Coronary artery (tissue), 2 donors: ENCODE measurements at regions not wholly inside any gene's neighbourhood (a gene's known extent, or its start where the extent isn't known, plus 50 kb on each side); places are given as distances from the start of the nearest gene placed in this dataset.
"Not testable (repeated sequence)": the region's sequence is repeated elsewhere in the genome, so short reads cannot be mapped to it uniquely, and the experiment has no call there.

ENCODE experiments used
- DNase-seq: peaks from one replicate; pipeline ENCODE4 v3.0.0-alpha.2; 2017; ENCODE audit warnings: low spot score
- H3K27ac ChIP-seq, 2 donors: fragments of 200-600 bp; sonication (generic); one replicate each; pipeline ENCODE4 v1.5.1; 2016 to 2019
- H3K4me3 ChIP-seq: fragments of 200-600 bp; sonication (generic); 2 replicates; pipeline ENCODE4 v1.5.1; 2016; ENCODE audit warnings: mild to moderate bottlenecking, moderate library complexity
- TF ChIP-seq, protein P1 (sequence below): fragments of 200-600 bp; sonication (generic); IDR thresholded peaks from one replicate; pipeline ENCODE4 v1.5.1; 2019; ENCODE audit warnings: antibody characterized with exemption

GRCh38 chr9:18061332-18061731, 412.6 kb upstream of the ADAMTSL1 start:
- Histone ChIP-seq H3K4me3 (no peak overlapping the region), H3K27ac (no peak overlapping the region)
- TF ChIP-seq, protein P1, sequence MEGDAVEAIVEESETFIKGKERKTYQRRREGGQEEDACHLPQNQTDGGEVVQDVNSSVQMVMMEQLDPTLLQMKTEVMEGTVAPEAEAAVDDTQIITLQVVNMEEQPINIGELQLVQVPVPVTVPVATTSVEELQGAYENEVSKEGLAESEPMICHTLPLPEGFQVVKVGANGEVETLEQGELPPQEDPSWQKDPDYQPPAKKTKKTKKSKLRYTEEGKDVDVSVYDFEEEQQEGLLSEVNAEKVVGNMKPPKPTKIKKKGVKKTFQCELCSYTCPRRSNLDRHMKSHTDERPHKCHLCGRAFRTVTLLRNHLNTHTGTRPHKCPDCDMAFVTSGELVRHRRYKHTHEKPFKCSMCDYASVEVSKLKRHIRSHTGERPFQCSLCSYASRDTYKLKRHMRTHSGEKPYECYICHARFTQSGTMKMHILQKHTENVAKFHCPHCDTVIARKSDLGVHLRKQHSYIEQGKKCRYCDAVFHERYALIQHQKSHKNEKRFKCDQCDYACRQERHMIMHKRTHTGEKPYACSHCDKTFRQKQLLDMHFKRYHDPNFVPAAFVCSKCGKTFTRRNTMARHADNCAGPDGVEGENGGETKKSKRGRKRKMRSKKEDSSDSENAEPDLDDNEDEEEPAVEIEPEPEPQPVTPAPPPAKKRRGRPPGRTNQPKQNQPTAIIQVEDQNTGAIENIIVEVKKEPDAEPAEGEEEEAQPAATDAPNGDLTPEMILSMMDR, result no peak
- DNase-seq, result no peak

DNA sequence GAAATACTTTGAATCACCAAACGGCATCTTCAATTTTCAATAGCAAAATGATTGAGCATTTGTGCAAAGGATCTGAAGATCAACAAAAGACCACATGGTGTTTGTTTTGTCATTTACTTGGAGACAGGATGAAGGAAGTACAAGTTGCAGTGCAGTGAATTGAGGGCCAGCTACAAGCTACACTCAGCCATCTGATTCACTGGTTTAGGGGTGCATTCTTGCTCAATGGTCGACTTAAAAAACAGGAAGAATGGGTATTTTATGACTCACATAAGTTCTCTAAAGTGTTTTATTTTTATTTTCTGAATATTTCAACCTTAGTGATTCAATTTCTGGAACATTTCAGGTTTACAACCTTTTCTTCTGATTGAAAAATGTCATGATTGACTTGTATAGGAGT, 412.1 kb upstream of the ADAMTSL1 start:
- DNase-seq, result no peak
- Histone ChIP-seq H3K27ac (no peak overlapping the region), H3K4me3 (no peak overlapping the region)
- TF ChIP-seq, protein P1, result no peak

- TF ChIP-seq, protein P1, result no peak
- no peak for DNase-seq
- no peak overlapping the region for H3K4me3 ChIP-seq
- H3K27ac ChIP-seq, result no peak overlapping the region
Measured at GRCh38 chr9:18063856-18064390, 410.0 kb upstream of the ADAMTSL1 start.

GRCh38 chr9:18066608-18067007, 407.3 kb upstream of the ADAMTSL1 start:
- not testable (repeated sequence) for H3K27ac ChIP-seq, H3K4me3 ChIP-seq, DNase-seq

DNA sequence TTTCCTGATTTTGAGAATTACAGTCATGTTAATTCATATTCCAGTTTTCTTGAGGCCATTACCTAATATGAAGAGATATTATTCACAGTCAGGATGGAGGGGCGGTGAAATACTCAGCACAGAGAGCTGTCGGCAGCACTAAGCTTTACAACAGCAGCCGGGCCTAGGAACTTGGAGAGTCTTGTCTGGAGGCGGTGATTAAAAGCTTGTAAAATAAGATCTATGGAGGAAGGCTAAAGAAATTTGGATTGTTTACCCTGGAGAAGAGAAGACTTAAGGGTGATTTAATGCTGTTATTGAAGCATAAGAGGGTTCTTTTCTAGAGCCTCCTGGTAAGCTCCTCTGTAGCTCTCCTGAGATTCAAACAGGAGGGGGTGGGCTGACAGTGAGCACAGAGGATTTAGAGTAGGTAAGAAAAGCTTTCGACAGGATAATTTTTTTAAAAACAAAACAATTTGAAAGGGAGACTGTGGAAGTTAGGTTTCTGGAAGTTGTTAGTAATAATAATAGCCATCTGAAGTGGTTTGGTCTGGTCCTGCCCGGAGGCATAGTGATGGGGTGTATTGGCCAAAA, 406.3 kb upstream of the ADAMTSL1 start:
- DNase-seq, result no peak
- no peak overlapping the region for H3K4me3 ChIP-seq
- no peak overlapping the region for H3K27ac ChIP-seq
- TF ChIP-seq, protein P1, result no peak

DNA sequence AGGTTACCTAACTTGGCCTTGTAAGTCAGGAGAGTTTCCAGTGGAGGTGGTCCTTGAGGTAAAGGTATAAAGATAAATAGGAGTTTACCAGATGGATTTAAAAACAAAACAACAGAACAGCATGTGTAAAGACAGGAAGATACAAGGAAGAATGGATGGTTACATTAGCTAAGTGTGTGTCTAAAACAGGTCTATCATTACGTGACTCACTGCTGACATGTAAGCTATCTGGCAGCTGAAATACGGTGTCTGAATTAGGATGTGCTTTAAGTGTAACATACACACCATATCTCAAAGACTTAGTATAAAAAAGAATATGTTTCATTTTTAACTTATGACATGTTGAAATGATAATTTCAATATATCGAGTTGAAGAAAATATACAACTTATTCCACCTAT, 405.1 kb upstream of the ADAMTSL1 start:
- Histone ChIP-seq H3K4me3 (no peak overlapping the region), H3K27ac (no peak overlapping the region)
- TF ChIP-seq, protein P1, result no peak
- DNase-seq, result no peak

DNA sequence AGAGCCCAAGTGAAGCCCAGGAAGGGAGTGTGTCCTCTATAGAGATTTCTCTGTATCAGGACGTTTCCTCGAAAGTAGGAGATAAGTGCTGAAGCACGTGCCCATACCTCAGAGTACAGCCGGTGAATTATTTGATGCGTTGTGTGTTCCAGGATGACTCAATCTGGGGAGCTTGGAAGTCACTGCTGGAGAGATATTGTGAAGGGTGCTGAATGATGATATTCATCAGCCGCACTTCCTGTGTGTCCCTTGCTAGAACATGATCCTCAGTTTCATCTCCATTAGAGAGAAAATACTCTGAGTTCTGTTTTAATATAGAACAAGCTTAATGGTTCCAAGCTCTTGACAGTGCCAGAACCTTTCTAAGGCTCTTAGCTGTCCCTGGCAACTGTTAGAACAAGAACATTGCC, 402.3 kb upstream of the ADAMTSL1 start:
- Histone ChIP-seq H3K4me3 (no peak overlapping the region), H3K27ac (no peak overlapping the region)
- TF ChIP-seq, protein P1, result no peak
- DNase-seq, result no peak
